IMR-90 (cell line): ENCODE measurements at regions not wholly inside any gene's neighbourhood (a gene's known extent, or its start where the extent isn't known, plus 50 kb on each side); places are given as distances from the start of the nearest gene placed in this dataset.
A peak's percentile ranks its signal among the peaks of the same experiment; 100 is the strongest.

Source experiments
- ATAC-seq: fragments of 200-7000 bp; cut with Tn5 transposase; 2 replicates; pipeline ENCODE4 v1.9.1; 2020; ENCODE audit warnings: low read depth, mild to moderate bottlenecking, moderate library complexity
- BruUV-seq: library from RNA; stranded (reverse); fragments of 400-500 nt; replicated peaks from 2 replicates; lab custom pipeline; 2021; lab: Mats Ljungman, UMichigan
- CTCF ChIA-PET: fragments of 300-600 bp; formaldehyde crosslinking; extraction: SDS; loops from one replicate; lab custom pipeline; 2021; ENCODE audit warnings: antibody characterized with exemption; lab: Yijun Ruan, JAX
- POLR2A ChIA-PET: fragments of 300-600 bp; sonication (Branson Sonifier 250); formaldehyde crosslinking; loops from one replicate; lab custom pipeline; 2022; ENCODE audit warnings: antibody characterized with exemption; ENCODE audit not compliant: unreplicated experiment; lab: Charles Lee
- DNase-seq: peaks from one replicate; pipeline ENCODE4 v3.0.0; 2013
- H2AFZ ChIP-seq: replicated peaks from 2 replicates; pipeline ENCODE3; 2013; ENCODE audit warnings: low read length, mild to moderate bottlenecking; ENCODE audit not compliant: poor library complexity
- H2AK5ac ChIP-seq: 2 replicates; pipeline ENCODE4 v1.6.1; 2013; ENCODE audit warnings: low read depth, low read length, inconsistent platforms
- H2AK9ac ChIP-seq: replicated peaks from 2 replicates; pipeline ENCODE3; 2013; ENCODE audit warnings: mild to moderate bottlenecking, low read depth, low read length, moderate library complexity; ENCODE audit not compliant: poor library complexity
- H2BK120ac ChIP-seq: 2 replicates; pipeline ENCODE4 v1.6.1; 2013; ENCODE audit warnings: low read depth, low read length, inconsistent platforms
- H2BK15ac ChIP-seq: 3 replicates; pipeline ENCODE4 v1.6.1; 2013; ENCODE audit warnings: low read depth, low read length, inconsistent platforms
- H2BK20ac ChIP-seq: 2 replicates; pipeline ENCODE4 v1.6.1; 2013; ENCODE audit warnings: low read depth, mild to moderate bottlenecking, inconsistent platforms, low read length, moderate library complexity
- H2BK5ac ChIP-seq: 2 replicates; pipeline ENCODE4 v1.6.1; 2013; ENCODE audit warnings: mild to moderate bottlenecking, low read depth, low read length, inconsistent platforms; ENCODE audit not compliant: poor library complexity, severe bottlenecking
- H3K14ac ChIP-seq: replicated peaks from 2 replicates; pipeline ENCODE4 v1.6.1; 2013; ENCODE audit warnings: low read depth, low read length, inconsistent platforms
- H3K18ac ChIP-seq: 2 replicates; pipeline ENCODE4 v1.6.1; 2013; ENCODE audit warnings: low read depth, low read length, control low read depth
- H3K23ac ChIP-seq: 2 replicates; pipeline ENCODE4 v1.6.1; 2013; ENCODE audit warnings: low read depth, low read length, inconsistent platforms
- H3K27ac ChIP-seq: 2 replicates; pipeline ENCODE4 v1.5.1; 2013; ENCODE audit warnings: mild to moderate bottlenecking, control low read depth, low read length; ENCODE audit not compliant: insufficient read depth
- H3K27me3 ChIP-seq: 2 replicates; pipeline ENCODE4 v1.6.1; 2013; ENCODE audit warnings: low read length; ENCODE audit not compliant: control insufficient read depth, insufficient read depth
- H3K36me3 ChIP-seq: 2 replicates; pipeline ENCODE4 v1.6.1; 2013; ENCODE audit warnings: low read length, mixed read lengths; ENCODE audit not compliant: control insufficient read depth, insufficient read depth
- H3K4ac ChIP-seq: 2 replicates; pipeline ENCODE4 v1.6.1; 2013; ENCODE audit warnings: low read depth, low read length, inconsistent platforms
- H3K4me1 ChIP-seq: 2 replicates; pipeline ENCODE4 v1.6.1; 2013; ENCODE audit warnings: low read length, mixed read lengths; ENCODE audit not compliant: control insufficient read depth, insufficient read depth
- H3K4me2 ChIP-seq: 2 replicates; pipeline ENCODE4 v1.6.1; 2013; ENCODE audit warnings: low read depth, mild to moderate bottlenecking, control low read depth, low read length, moderate library complexity
- H3K4me3 ChIP-seq: 2 replicates; pipeline ENCODE4 v1.5.1; 2013; ENCODE audit warnings: low read depth, mild to moderate bottlenecking, control low read depth, low read length, moderate library complexity; ENCODE audit not compliant: insufficient read depth
- H3K56ac ChIP-seq: 2 replicates; pipeline ENCODE4 v1.6.1; 2013; ENCODE audit warnings: low read length, inconsistent platforms; ENCODE audit not compliant: insufficient read depth; ENCODE audit errors: extremely low read depth
- H3K79me1 ChIP-seq, 2 experiments: 2 replicates each; pipeline ENCODE4 v1.6.1; 2013; ENCODE audit warnings: low read length in 2 of 2, inconsistent platforms in 1 of 2, low read depth in 1 of 2
- H3K9ac ChIP-seq: 2 replicates; pipeline ENCODE4 v1.6.1; 2013; ENCODE audit warnings: low read depth, low read length, control low read depth
- H3K9me1 ChIP-seq: 2 replicates; pipeline ENCODE4 v1.6.1; 2013; ENCODE audit warnings: low read length, inconsistent platforms; ENCODE audit not compliant: insufficient read depth
- H3K9me3 ChIP-seq: 2 replicates; pipeline ENCODE4 v1.6.1; 2013; ENCODE audit warnings: low read length; ENCODE audit not compliant: control insufficient read depth, insufficient read depth
- H4K20me1 ChIP-seq: 2 replicates; pipeline ENCODE4 v1.6.1; 2013; ENCODE audit warnings: low read length, inconsistent platforms; ENCODE audit not compliant: insufficient read depth
- H4K5ac ChIP-seq: 2 replicates; pipeline ENCODE4 v1.6.1; 2013; ENCODE audit warnings: mild to moderate bottlenecking, low read depth, low read length, control low read depth
- H4K8ac ChIP-seq, 2 experiments: 2 replicates each; pipeline ENCODE4 v1.6.1; 2013; ENCODE audit warnings: low read depth in 2 of 2, low read length in 2 of 2, control low read depth in 1 of 2, inconsistent platforms in 1 of 2
- H4K91ac ChIP-seq: 2 replicates; pipeline ENCODE4 v1.6.1; 2013; ENCODE audit warnings: low read depth, low read length, inconsistent platforms; ENCODE audit not compliant: insufficient read depth
- MXI1 ChIP-seq: IDR thresholded peaks from 2 replicates; pipeline ENCODE4 v1.6.1; 2012; ENCODE audit warnings: low read depth, mild to moderate bottlenecking, low read length, moderate library complexity, borderline replicate concordance
- RCOR1 ChIP-seq: IDR thresholded peaks from 2 replicates; pipeline ENCODE4 v1.6.1; 2012; ENCODE audit warnings: mild to moderate bottlenecking, low read length, improper control_type of control experiment; ENCODE audit not compliant: insufficient replicate concordance
- WGBS, 2 experiments: methylation state at CpG; one replicate each; pipeline versions ENCODE4 v1.1.5 to v1.1.7; 2013; ENCODE audit warnings: missing lambda C conversion rate in 2 of 2; ENCODE audit not compliant: insufficient read length in 1 of 2; ENCODE audit errors: extremely low coverage in 2 of 2; 5-methylcytosine and 5-hydroxymethylcytosine counted together
- dilution Hi-C: fragments of 300-500 bp; cut with HindIII; formaldehyde crosslinking; loops from one replicate; pipeline ENCODE4 v1.14.3; 2018; ENCODE audit warnings: low sequenced_read_pairs; ENCODE audit not compliant: unreplicated experiment
- in situ Hi-C: fragments of 300-500 bp; cut with MboI; formaldehyde crosslinking; loops from 3 replicates; pipeline ENCODE4 v1.14.3; 2019; ENCODE audit warnings: low sequenced_read_pairs, inconsistent platforms, mixed read lengths
- intact Hi-C: fragments of 100-400 bp; cut with micrococcal nuclease; formaldehyde crosslinking; loops from 2 replicates; pipeline ENCODE4 v1.10.0; 2022
- TF ChIP-seq, protein P1 (sequence below): fragments of 150-350 bp; IDR thresholded peaks from 2 replicates; pipeline ENCODE4 v1.6.1; 2017; ENCODE audit warnings: mild to moderate bottlenecking, antibody characterized with exemption, low read length, low read depth

GRCh38 chr17:30586818-30587595 lies 109.8 kb downstream of the GOSR1 start:
- ChIA-PET CTCF (interaction anchor here (0.6 kb wide), 1 partner anchor 17 kb away, joined by 3 read pairs; no protein-coding TSS in a partner anchor), POLR2A (no interaction called here)
- no peak overlapping the region for H3K4me3 ChIP-seq
- no TSS peak for BruUV-seq
- H3K14ac ChIP-seq, result no peak overlapping the region
- H3K9me1 ChIP-seq, result no peaks in the 10 kb centered on the region
- no peak overlapping the region for H4K8ac ChIP-seq
- in situ Hi-C loops, result no loop called here
- H3K18ac ChIP-seq, result no peak overlapping the region
- 91% methylated on average over 4 of the region's 5 CpGs; no CpG with 5 or more reads in 1 of the 2 experiments for WGBS, 2 experiments
- H4K91ac ChIP-seq, result no peak overlapping the region
- no peak overlapping the region for H4K5ac ChIP-seq
- H3K9me3 ChIP-seq, result no peaks in the 10 kb centered on the region
- no peak overlapping the region for H2AFZ ChIP-seq
- H3K4me2 ChIP-seq, result no peak overlapping the region
- H3K36me3 ChIP-seq, result no peaks in the 10 kb centered on the region
- no peaks in the 10 kb centered on the region for H4K20me1 ChIP-seq
- H2AK5ac ChIP-seq, result no peak overlapping the region
- peaks cover 2% of the 10 kb centered on the region for H3K4me1 ChIP-seq
- no peaks in the 10 kb centered on the region for H3K79me1 ChIP-seq
- H2BK15ac ChIP-seq, result no peak overlapping the region
- peaks cover 5% of the 10 kb centered on the region for H3K27me3 ChIP-seq
- no peak overlapping the region for H2BK5ac ChIP-seq
- H2AK9ac ChIP-seq, result no peak overlapping the region
- no peak overlapping the region for H3K4ac ChIP-seq
- ATAC-seq, result peak; percentile 51; the same call in 1 of the 2 replicates
- intact Hi-C loops, result loop anchor here (5.0 kb wide), 1 partner anchor 55 kb away; no protein-coding TSS in a partner anchor
- dilution Hi-C loops, result no loop called here
- DNase-seq, result peak; percentile 86
- no peak overlapping the region for H3K27ac ChIP-seq
- no peak overlapping the region for H2BK20ac ChIP-seq
- no peak overlapping the region for H3K56ac ChIP-seq
- no peak overlapping the region for H3K23ac ChIP-seq
- no peak overlapping the region for H3K9ac ChIP-seq
- TF ChIP-seq MXI1, result 0 out of 2 replicates have a peak, but pooled peaks have one; percentile 44
- no peak for TF ChIP-seq RCOR1
- TF ChIP-seq, protein P1, sequence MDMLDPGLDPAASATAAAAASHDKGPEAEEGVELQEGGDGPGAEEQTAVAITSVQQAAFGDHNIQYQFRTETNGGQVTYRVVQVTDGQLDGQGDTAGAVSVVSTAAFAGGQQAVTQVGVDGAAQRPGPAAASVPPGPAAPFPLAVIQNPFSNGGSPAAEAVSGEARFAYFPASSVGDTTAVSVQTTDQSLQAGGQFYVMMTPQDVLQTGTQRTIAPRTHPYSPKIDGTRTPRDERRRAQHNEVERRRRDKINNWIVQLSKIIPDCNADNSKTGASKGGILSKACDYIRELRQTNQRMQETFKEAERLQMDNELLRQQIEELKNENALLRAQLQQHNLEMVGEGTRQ, result peak; percentile 40; the same call in 1 of the 2 replicates
- no peak overlapping the region for H2BK120ac ChIP-seq
